HG03025 (cell line): ENCODE measurements at regions not wholly inside any gene's neighbourhood (a gene's known extent, or its start where the extent isn't known, plus 50 kb on each side); places are given as distances from the start of the nearest gene placed in this dataset.
"Not testable (repeated sequence)": the region's sequence is repeated elsewhere in the genome, so short reads cannot be mapped to it uniquely, and the experiment has no call there.

Experiments
- ATAC-seq: cut with Tn5 transposase; IDR thresholded peaks from one replicate; pipeline ENCODE4 v1.9.1; 2021; ENCODE audit warnings: mild to moderate bottlenecking, moderate library complexity; ENCODE audit not compliant: unreplicated experiment, low FRiP score

DNA sequence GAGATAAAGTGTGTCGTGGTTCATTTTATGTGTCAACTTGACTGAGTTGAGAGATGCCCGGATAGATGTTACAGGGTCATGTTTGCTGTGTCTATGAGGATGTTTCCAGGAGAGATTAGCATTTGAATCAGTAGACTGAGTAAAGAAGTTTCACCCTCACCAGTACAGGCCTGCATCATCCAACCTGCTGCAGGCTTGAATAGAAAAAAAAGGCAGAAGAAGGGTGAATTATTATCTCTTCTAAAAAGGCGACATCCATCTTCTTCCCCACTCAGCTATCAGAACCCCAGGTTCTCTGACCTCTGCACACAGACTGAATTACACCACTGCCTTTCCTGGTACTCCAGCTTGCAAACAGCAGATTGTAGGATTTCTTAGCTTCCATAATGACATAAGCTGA is 1293.7 kb upstream of the FLRT2 start:
- ATAC-seq = no peak

DNA sequence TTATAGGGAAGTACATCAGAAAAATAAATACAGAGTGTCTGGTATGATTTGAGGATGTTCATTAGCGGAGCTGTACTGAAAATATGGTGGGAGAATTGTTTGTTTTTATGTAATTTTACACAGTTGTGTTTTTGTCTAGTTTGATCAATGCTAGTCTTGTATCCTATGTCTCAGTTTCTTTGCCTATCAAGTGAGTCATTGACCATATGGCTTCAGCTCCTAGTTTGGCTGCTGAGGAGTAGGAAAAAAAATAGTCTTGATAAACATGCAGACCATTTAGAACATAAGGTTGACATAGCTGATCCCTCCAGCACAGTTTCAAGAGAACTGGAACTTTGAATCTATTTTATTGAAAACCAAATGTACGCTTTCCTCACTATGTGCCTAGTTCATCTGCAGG is 1292.1 kb upstream of the FLRT2 start:
- ATAC-seq = no peak

DNA sequence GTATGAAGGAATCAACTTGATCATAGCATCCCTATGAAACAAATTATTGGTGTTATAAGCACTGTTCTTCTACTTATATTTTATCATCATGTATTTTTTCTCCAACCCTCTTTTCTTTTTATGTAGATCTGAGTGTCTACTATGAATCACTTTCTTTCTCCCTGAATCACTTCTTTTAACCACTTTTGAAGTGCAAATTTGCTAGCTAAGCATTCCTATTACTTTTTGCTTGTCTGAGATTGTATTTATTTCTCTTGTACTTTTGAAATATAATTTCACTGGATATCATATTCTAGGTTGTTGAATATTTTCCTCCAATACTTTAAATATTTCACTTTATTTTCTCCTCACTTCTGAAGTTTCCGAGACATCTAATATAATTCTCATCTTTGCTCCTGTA is 1282.3 kb upstream of the FLRT2 start:
- ATAC-seq = no peak

DNA sequence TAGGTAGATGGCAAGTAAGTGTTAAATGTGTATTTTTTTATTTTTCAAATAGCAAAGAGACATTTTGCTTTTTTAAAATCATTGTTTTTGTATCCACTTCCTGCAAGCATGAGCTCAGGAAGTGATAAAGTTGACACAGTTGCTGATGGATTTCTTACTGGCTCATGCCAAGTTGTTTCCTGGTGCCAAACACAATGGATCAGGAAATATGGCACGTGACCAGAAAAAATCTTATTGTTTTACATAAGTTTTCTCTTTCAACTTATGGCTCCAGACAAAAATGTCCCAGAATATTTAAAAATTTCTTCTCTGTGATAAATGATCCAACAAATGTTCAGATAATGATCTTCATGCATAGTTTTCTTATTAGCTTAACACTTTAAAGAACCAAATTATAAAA is 1279.1 kb upstream of the FLRT2 start:
- ATAC-seq = no peak

DNA sequence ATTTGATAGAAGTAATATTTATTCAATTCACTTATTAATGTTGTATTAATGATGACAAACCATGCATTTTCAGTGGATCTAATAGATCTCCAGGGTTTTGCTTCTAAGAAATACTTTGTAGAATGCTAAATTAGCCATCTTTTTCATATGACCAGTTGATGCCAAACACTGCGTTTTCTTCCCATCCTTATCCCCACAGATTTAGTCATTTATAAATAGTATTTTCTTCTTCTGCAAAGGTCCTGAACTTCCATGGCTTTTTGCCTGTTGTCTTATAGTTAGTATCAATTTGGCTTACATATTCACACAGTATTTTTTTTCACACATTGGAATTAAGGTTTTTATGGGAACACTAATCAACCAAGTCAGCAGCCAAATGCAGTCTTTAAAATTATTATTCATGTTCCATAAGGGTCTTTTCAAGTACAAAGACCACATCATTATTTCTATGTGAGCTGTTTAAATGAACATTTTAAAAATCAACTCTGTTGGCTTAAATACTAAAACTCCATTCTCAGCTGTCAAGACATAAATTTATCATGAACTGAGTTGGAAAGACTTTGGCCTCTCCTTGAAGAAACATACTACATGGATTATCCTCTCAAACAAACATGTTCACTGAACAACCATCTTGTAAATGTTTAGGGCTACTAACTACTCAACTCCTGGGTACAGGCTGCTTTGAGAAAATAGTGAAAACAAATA is 1278.4 kb upstream of the FLRT2 start:
- ATAC-seq = no peak

DNA sequence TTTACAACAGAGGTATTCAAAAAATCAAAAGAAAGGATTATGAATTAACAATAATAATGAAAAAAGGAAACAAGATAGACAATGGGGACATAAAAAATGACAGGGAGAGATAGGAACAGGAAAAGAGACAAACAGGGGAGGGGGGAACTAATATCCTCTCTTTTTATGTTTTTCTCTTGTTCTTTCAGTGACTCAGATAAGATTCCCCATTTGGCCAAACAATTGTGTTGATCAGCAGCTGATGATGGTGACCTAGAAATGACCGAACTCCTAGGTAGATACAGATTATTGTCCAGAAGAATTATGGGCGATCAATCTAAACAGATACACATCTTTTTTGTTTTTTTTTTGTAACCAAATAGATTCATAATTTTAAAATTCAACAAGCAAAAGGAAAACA is 1277.2 kb upstream of the FLRT2 start:
- no peak for ATAC-seq

DNA sequence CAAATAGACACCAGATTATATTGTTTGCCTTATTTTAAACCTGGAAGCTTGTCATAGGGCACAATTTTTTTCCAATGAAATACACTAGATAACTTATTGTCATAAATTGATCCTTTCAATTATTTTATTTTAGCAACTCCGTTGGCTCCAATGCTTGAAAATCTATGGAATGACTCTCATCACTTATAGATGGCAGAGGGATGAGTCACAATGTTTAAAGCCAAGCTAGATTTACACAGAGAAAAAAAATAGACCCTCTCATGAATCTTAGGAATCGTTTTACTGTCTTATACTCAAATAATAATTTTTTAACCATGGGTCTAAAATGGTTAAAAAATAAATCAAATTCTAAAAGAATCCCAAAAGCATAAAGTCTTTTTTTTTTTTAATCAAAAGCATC is 1276.6 kb upstream of the FLRT2 start:
- no peak for ATAC-seq

DNA sequence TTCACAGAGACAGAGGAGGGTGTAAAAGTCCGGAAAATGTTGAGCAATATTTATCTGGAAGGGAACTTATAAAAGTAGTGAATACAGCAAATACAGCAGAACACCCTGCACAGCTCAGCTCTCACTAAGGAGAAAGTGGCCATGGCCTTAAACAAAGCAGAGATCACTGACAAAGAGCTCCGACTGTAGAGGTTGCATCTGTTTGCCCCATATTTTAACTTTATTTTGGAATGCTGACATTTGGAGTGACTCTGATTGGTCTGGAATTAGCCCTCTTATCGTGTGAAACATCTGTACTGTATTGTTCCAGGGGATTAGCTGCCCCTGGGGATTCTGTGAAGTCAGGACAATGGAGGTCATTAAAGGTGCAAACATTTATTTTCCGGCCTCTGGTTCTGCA is 1275.7 kb upstream of the FLRT2 start:
- no peak for ATAC-seq

DNA sequence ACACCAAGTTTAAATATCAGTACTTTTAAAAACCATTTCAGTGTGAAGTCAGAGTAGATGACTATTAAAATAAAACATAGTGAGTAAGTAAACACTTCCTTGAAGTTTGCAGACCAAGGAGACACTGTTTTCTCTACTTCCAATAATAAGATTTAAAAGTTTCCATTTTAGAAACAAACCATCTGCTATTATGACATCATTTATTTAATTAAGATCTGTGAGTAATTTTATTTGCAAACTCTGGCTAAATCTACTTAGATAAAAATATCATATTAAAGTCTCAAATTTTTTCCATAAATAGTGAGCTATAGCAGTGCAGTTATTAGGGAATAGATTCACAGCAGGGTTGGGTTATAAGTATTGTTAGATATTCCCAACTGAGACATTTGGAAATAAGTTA is 1267.0 kb upstream of the FLRT2 start:
- ATAC-seq = no peak

DNA sequence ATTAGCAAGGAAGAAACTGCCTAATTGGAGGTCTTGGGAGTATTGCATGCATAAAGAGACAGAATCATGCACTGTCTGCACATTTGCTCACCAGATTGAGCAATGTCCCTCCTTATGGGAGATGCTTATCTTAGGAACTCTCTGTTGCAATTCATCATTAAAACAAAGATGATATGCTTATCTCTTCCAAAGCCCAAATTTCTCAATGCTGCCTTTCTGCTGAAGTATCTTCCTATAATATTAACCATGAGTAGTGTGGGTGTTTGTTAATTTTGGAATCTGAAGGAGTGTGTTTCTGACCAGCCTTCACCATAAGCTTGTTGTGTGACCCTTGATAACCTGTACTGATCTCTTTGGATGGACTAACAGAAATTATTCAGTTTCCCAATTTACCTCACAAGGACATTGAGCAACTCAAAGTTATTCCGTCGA is 1257.6 kb upstream of the FLRT2 start:
- ATAC-seq = no peak

DNA sequence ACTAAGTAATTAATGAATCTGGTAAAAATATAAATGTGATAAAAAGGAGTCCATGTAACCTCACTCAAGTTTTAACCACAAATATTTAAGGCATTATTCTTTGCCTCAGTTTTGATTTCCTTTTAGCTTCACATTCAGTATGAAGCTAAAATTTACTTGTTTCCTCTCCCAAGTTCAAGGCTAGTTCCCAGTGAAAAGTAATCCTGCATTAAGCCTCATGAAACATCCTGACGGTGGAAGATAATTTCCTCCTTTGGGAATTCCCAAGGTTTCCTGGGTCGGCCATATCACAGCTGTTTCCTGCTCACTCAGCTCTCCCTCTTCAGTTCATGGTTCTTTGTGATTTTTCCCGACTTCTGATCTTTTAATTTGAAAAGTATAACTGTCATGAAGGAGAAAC is 1256.8 kb upstream of the FLRT2 start:
- ATAC-seq = no peak

DNA sequence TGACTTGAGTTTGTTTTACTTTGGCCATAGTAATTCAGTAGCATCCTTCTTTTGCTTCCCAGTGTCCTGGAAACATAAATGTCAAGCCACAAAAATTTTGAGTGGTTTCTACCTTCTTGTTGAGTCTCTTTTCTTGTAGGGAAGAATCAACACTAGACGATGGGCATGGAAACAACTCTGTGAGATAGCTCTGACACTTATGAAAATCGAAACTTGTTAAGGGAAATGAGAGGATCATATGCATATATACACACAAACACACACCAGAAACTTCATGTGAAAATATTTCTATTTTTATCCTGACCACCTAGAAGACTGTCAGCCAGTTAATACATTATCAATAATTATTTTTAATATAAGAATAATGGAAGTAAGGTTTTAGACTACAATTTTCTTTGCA is 1247.3 kb upstream of the FLRT2 start:
- no peak for ATAC-seq

DNA sequence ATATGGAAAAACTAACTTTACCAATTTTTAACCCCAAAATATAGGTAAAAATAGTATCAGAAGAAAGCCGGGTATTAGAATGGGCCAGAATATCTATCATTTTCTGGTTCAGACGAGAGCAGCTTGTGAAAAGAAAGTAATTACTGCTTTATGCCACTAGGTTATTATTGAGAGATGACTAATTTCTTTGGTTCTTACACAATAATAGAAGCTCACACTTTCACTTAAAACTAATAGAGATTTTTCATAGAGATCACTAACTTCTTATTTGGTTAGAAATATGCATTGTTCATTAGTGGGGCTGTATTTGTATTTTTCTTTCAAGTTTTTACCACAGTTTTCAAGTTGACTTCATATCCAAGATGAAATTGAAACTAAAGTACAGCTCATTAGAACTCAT is 1241.2 kb upstream of the FLRT2 start:
- no peak for ATAC-seq

DNA sequence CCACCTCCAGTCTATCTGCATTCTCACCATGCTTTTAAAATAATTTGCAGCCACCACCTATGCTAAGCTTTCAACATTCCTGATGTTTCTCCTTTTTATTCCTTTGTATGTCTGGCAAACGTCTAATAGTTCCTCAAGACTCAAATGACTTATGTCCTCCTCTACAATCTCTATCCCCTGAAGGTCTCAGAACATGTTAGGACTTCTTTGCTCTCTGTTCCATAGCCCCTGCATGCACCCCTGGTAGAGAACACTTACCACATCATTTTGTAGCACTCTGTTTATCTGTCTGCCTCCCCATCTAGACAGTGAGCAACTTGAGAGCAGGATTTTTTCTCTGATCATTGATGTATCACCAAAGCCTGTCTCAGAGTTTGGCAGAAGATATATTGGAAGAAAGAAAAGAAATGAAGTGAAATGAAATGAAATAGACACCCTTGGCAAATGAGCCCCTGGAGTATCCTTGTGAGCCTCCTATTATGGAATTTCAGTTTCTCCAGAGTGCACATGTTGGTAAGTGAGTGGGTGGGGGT is 1231.2 kb upstream of the FLRT2 start:
- no peak for ATAC-seq

DNA sequence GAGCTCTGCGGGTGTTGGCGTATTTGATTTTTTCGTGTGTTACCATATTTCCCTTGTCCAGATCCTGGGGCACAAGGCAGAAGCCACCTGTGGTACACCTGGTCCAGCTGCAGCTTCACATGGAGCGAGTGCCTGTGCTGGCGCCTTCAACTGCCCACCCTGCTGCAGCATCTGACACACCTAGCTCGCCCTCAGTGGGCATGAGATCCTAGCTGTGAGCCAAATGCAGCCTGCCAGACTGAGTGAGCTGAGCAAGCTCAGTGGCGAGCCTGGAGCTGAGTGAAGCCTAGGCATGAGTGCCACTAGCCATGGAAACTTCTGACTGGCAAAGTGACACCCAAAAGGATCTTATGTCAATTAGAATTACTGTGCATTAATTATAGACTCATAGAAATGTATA is 1226.8 kb upstream of the FLRT2 start:
- no peak for ATAC-seq

DNA sequence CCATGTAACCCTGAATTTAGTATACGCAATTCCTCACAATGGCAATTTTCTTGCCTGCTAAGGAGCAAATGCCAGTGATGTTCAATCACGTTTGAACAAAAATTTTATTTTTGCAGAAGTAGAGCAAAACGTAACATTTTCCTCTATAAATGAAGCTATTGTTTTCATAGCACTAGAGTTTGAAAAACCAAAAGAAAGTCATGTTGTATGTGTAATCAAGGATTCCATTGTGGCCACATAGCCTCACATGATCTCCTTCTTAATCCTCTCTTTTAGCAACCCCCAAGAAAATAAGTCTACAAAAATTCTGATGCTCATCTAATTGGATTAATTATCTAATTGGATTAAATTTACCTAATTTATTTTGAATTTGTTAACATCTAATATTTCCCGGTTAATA is 1217.4 kb upstream of the FLRT2 start:
- ATAC-seq = no peak

DNA sequence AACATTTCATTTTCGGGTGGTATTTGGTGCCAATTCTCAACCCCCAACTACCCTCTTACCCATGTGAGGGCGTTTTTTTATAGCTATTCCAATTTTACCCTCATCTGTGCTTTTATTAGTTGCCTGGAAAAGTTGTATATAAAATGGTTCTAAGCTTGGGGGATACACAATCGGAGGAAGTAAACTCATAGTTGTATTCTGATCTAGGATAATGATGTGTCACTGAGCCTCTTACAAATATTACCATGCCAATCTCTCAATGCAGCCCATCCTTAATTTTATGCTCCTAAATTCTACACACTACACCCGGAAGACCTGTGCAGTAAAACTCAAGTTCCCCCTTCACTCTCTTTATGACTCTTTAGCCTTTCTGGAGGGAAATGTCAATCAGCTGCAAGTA is 1206.5 kb upstream of the FLRT2 start:
- no peak for ATAC-seq

DNA sequence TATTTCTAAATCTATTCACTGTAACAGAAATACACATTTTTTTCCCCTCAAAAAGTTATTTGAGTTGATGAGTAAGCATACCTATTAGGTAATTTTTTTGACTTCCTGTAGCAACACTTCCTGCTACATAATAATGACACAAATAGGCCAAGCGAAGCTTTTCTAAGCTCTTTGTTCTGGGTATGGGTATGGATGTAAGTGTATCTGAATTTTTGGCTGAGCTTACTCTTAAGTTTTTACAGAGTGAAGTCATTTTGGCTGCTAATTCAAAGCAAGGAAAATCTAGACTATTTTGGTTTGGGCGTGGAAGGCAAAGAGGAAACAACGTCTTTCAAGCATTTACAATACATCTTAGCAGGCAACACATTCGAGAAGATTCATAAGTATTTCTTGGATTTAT is 1206.0 kb upstream of the FLRT2 start:
- ATAC-seq = no peak

DNA sequence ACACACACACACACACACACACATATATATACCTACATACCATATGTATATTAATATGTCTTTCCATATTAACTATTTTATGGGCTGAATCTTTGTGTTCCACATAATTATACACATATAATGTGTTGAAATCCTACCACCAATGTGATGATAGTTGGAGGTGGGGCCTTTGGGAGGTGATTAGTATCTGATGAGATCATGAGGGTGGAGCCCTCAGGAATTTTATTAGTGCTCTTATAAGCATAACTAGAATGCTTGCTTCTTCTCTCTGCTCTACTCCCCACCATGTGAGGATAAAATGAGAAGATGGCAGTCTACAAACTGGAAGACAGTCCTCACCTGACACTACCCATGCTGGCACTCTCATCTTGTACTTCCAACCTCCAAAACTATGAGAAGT is 1193.5 kb upstream of the FLRT2 start:
- ATAC-seq = no peak

DNA sequence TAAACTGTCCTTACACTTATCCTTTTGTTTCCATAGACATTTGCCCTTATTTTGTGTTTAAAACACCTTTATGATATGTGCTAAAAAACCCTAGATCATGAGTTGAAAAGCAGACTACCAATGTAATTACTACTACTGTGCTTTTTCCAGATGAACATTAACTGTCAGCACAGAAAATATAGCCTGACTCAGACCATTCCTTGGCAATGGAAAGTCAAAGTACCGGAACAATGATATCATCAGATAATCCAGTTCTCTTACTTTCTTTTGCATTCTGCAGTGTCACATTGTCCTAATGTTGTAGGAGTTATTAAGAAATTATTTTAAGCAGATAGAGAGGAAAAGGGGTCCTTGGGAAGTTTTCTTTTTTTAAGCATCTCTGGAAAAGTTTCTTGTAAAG is 1189.0 kb upstream of the FLRT2 start:
- no peak for ATAC-seq

DNA sequence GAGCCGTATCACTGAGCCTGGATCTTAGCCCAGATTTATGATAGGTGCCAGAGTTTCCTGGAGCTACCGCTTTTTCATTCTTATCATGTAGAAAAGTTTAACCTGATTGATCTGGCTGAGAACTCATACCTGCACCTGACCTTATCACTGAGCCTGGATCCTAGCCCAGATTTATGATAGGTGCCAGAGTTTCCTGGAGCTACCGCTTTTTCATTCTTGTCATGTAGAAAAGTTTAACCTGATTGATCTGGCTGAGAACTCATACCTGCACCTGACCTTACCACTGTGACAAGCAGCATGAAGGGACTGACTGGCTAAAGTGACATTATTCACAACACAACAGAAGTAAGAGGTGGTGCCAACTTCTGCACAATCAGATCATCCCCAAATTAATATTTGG is 1188.1 kb upstream of the FLRT2 start:
- ATAC-seq = not testable (repeated sequence)

DNA sequence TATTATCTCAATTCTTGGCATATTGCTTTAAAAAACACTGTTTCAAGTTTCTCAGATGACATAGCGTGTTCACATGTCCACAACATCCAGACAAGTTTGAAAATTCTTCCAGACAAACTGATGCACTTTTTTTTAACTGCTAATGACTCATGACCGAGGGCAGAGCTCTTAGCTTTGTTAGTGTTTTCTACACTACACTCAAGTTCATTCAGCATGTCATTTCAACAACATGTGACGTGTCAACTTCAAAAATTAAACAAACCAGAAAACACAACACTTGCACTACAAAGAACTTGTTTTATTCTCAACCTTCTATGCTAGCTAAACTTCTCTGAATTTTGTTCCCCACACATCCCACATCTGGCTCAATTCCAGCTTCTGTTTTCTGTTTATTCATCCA is 1186.3 kb upstream of the FLRT2 start:
- ATAC-seq = no peak

DNA sequence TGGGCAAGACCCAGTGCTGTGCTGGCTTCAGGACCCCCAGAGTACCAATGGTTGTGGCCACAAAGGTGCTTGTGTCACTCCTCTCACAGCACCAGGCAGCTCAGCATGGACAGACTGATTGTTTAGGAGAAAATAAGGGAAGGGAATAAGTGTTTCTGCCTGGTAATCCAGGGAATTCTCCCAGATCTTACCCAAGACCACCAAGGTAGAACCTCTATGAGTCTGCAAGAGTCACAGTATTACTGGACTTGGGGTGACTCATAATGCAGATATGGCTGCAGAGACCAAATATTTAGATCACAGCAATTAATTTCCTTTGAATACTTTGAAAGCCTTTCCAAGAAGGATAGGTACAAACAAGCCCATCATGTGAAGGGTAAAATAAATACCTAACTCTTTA is 1178.3 kb upstream of the FLRT2 start:
- no peak for ATAC-seq
